DND-41 (cell line): ENCODE measurements at regions not wholly inside any gene's neighbourhood (a gene's known extent, or its start where the extent isn't known, plus 50 kb on each side); places are given as distances from the start of the nearest gene placed in this dataset.

Source experiments
- EZH2 ChIP-seq: IDR thresholded peaks from 3 replicates; pipeline ENCODE4 v1.6.1; 2012; ENCODE audit warnings: borderline replicate concordance, low read depth, mild to moderate bottlenecking, moderate library complexity, low read length, inconsistent platforms; ENCODE audit not compliant: severe bottlenecking
- TF ChIP-seq, protein P1 (sequence below): IDR thresholded peaks from 2 replicates; pipeline ENCODE4 v1.5.1; 2012; ENCODE audit warnings: borderline replicate concordance, low read length, moderate library complexity, mild to moderate bottlenecking; ENCODE audit not compliant: poor library complexity, severe bottlenecking; ENCODE audit errors: extremely low read depth

DNA sequence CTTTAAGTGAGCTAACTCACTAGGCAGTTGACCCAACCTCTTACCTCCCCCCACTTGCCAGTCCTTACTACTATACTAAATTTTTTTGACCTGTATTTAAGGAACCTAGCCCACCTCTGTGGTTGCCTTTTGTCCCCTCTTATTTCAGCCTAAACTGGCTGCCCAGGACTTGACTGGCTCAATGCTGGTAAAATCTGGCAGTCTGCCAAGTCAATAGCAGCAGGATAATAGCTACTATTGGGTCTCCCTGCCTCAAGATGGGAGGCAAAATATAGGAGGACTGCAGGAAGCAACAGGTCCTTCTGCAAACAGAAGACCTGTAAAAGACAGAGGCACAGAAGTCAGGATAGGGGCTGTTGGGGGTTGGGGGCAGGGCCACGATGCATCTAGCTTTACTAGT is 144.2 kb upstream of the POGK start:
- TF ChIP-seq, protein P1, sequence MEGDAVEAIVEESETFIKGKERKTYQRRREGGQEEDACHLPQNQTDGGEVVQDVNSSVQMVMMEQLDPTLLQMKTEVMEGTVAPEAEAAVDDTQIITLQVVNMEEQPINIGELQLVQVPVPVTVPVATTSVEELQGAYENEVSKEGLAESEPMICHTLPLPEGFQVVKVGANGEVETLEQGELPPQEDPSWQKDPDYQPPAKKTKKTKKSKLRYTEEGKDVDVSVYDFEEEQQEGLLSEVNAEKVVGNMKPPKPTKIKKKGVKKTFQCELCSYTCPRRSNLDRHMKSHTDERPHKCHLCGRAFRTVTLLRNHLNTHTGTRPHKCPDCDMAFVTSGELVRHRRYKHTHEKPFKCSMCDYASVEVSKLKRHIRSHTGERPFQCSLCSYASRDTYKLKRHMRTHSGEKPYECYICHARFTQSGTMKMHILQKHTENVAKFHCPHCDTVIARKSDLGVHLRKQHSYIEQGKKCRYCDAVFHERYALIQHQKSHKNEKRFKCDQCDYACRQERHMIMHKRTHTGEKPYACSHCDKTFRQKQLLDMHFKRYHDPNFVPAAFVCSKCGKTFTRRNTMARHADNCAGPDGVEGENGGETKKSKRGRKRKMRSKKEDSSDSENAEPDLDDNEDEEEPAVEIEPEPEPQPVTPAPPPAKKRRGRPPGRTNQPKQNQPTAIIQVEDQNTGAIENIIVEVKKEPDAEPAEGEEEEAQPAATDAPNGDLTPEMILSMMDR, result no peak
- no peak for TF ChIP-seq EZH2
